ENCODE measurements at regions not wholly inside any gene's neighbourhood (a gene's known extent, or its start where the extent isn't known, plus 50 kb on each side); places are given as distances from the start of the nearest gene placed in this dataset.

DNA sequence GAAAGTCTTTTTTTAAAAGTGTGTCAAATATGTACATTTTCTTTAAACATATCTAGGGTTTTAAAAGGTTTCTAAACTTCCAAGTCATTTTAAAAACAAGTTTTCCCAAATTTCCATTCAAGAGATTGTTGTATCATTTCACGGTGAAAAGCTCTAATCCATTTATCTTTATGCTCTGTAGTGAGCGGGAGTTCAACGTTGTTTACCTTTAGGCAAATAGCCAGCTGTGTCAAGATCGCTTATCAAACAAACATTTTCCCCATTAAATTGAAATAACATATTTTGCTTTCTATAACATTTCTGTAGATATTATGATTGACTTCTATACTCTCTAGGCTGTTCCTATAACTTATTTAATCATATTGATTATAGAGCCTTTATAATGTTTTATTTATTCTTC is 75.1 kb downstream of the CTSL start:
- H3K4me1 Mint-ChIP-seq (ENCODE audit: low read depth) = no peaks in the 10 kb centered on the region
- TF ChIP-seq, protein P1, sequence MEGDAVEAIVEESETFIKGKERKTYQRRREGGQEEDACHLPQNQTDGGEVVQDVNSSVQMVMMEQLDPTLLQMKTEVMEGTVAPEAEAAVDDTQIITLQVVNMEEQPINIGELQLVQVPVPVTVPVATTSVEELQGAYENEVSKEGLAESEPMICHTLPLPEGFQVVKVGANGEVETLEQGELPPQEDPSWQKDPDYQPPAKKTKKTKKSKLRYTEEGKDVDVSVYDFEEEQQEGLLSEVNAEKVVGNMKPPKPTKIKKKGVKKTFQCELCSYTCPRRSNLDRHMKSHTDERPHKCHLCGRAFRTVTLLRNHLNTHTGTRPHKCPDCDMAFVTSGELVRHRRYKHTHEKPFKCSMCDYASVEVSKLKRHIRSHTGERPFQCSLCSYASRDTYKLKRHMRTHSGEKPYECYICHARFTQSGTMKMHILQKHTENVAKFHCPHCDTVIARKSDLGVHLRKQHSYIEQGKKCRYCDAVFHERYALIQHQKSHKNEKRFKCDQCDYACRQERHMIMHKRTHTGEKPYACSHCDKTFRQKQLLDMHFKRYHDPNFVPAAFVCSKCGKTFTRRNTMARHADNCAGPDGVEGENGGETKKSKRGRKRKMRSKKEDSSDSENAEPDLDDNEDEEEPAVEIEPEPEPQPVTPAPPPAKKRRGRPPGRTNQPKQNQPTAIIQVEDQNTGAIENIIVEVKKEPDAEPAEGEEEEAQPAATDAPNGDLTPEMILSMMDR (IDR thresholded peaks at IDR 0.05) = no peak
- no peaks in the 10 kb centered on the region for H3K9me3 Mint-ChIP-seq
- Histone ChIP-seq H3K4me1 (ENCODE audit: insufficient read depth, low read length) (no peaks in the 10 kb centered on the region), H3K4me3 (ENCODE audit: low read length) (no peak overlapping the region), H3K9me3 (ENCODE audit: control insufficient read depth in 1 of 2, insufficient read depth in 1 of 2, low read length in 2 of 2) (peaks cover 0 to 3% of the 10 kb centered on the region in 2 experiments), H3K36me3 (ENCODE audit: insufficient read depth, low read length) (no peaks in the 10 kb centered on the region), H3K27ac (ENCODE audit: low read depth in 1 of 2, low read length in 2 of 2) (no peak overlapping the region), H3K27me3 (ENCODE audit: control insufficient read depth in 1 of 2, insufficient read depth in 2 of 2, low read length in 2 of 2) (no peaks in the 10 kb centered on the region)
- no peak for ATAC-seq (ENCODE audit: poor library complexity)
- ChIA-PET CTCF (no interaction called here), POLR2A (no interaction called here)
- no peaks in the 10 kb centered on the region for H3K27me3 Mint-ChIP-seq
- H3K4me3 Mint-ChIP-seq = no peak overlapping the region
- intact Hi-C loops (cut with DNase I, micrococcal nuclease) = no loop called here
- H3K27ac Mint-ChIP-seq = no peak overlapping the region
- no peaks in the 10 kb centered on the region for H3K36me3 Mint-ChIP-seq (ENCODE audit: low read depth)
- DNase-seq = no peak

DNA sequence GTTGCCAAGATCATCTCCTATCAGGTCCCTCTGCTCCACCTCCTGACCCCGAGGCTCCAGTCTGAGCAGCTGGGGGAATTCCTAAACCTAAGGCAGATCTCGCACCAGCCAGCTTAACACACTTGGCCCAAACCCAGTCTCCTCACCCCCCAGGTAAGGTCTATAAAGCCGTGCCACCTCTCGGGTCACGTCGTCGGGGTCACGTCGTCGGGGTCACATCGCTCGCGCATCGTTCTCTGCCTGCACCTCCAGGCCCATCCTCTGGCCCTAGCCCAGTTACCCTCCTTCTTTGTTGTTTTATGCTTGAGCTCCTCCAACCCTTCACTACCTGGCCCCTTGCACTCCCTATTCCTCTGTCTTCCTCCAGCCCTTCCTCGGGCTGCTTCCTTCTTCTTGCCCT is 77.2 kb downstream of the CTSL start:
- POLR2A ChIA-PET = no interaction called here
- H3K27me3 ChIP-seq (ENCODE audit: control insufficient read depth in 1 of 2, insufficient read depth in 2 of 2, low read length in 2 of 2) = peaks cover 0 to 3% of the 10 kb centered on the region in 2 experiments
- no peak for ATAC-seq (ENCODE audit: poor library complexity)
- Mint-ChIP-seq H3K4me3 (no peak overlapping the region), H3K36me3 (ENCODE audit: low read depth) (no peaks in the 10 kb centered on the region), H3K9me3 (no peaks in the 10 kb centered on the region), H3K27me3 (no peaks in the 10 kb centered on the region), H3K27ac (no peak overlapping the region), H3K4me1 (ENCODE audit: low read depth) (no peaks in the 10 kb centered on the region)
- no peak for DNase-seq
- TF ChIP-seq, protein P1 (IDR thresholded peaks at IDR 0.05) = no peak
- CTCF ChIA-PET = no interaction called here
- peaks cover 0 to 3% of the 10 kb centered on the region in 2 experiments for H3K9me3 ChIP-seq (ENCODE audit: control insufficient read depth in 1 of 2, insufficient read depth in 1 of 2, low read length in 2 of 2)
- no peak overlapping the region for H3K4me3 ChIP-seq (ENCODE audit: low read length)
- H3K36me3 ChIP-seq (ENCODE audit: insufficient read depth, low read length) = no peaks in the 10 kb centered on the region
- intact Hi-C loops (cut with DNase I, micrococcal nuclease) = no loop called here
- H3K27ac ChIP-seq (ENCODE audit: low read depth in 1 of 2, low read length in 2 of 2) = no peak overlapping the region
- no peaks in the 10 kb centered on the region for H3K4me1 ChIP-seq (ENCODE audit: insufficient read depth, low read length)

DNA sequence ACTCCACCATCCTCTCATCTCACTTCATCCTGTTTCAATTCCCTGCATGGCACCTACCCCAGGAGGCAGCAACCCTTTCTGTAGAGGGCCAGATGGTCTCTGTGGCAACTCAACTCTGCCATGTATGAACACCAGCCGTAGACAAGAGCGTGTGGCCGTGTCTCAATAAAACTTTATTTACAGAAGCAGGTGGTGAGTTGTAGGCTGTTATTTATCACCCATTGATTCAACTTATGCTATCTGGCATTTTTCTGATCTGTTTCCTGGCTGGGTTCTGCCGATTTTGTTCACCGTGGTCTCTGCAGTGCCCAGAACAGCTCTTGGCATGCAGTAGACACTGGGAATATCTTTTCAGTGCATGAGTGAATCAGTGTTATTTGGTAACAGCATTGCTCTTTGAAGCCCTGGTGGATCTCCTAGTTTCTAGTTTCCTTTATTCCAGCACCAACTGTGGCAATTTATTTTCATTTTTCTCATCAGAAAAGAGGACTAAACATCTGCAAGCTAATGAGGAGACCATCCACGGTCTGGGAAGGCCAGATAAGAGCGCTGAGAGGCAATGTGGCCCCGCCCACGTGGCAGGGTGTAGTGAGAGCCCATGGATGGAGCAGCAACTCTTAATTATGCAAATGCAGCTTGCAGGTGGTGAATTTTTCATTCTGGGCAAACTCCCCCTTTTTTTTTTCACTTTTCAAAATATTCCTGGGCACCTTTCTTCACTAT is 77.9 kb downstream of the CTSL start:
- intact Hi-C loops (cut with DNase I, micrococcal nuclease) = no loop called here
- Histone ChIP-seq H3K4me3 (ENCODE audit: low read length) (no peak overlapping the region), H3K9me3 (ENCODE audit: control insufficient read depth in 1 of 2, insufficient read depth in 1 of 2, low read length in 2 of 2) (peaks cover 0 to 3% of the 10 kb centered on the region in 2 experiments), H3K4me1 (ENCODE audit: insufficient read depth, low read length) (no peaks in the 10 kb centered on the region), H3K27me3 (ENCODE audit: control insufficient read depth in 1 of 2, insufficient read depth in 2 of 2, low read length in 2 of 2) (peaks cover 0 to 3% of the 10 kb centered on the region in 2 experiments), H3K27ac (ENCODE audit: low read depth in 1 of 2, low read length in 2 of 2) (no peak overlapping the region), H3K36me3 (ENCODE audit: insufficient read depth, low read length) (no peaks in the 10 kb centered on the region)
- H3K27me3 Mint-ChIP-seq = no peaks in the 10 kb centered on the region
- no peak overlapping the region for H3K27ac Mint-ChIP-seq
- ATAC-seq (ENCODE audit: poor library complexity) (no peak), DNase-seq (no peak)
- no peaks in the 10 kb centered on the region for H3K36me3 Mint-ChIP-seq (ENCODE audit: low read depth)
- no peaks in the 10 kb centered on the region for H3K4me1 Mint-ChIP-seq (ENCODE audit: low read depth)
- TF ChIP-seq, protein P1 (IDR thresholded peaks at IDR 0.05) = no peak
- H3K9me3 Mint-ChIP-seq = no peaks in the 10 kb centered on the region
- no peak overlapping the region for H3K4me3 Mint-ChIP-seq
- POLR2A ChIA-PET = no interaction called here
- CTCF ChIA-PET = no interaction called here

All from CD4-positive, alpha-beta T cell (primary cell).